Activated T-cell treated with anti-CD3 and anti-CD28 coated beads, Interleukin-2, amount 50 U/mL, for 4 hours (primary cell): ENCODE measurements at regions not wholly inside any gene's neighbourhood (a gene's known extent, or its start where the extent isn't known, plus 50 kb on each side); places are given as distances from the start of the nearest gene placed in this dataset.
A peak's percentile ranks its signal among the peaks of the same experiment; 100 is the strongest.
"Not testable (repeated sequence)": the region's sequence is repeated elsewhere in the genome, so short reads cannot be mapped to it uniquely, and the experiment has no call there.

ENCODE experiments used
- ATAC-seq, 2 donors: fragments of 200-7000 bp; cut with Tn5 transposase; one replicate each; pipeline ENCODE4 v1.10.0; 2021
- DNase-seq: peaks from one replicate; pipeline ENCODE4 v3.0.0-alpha.2; 2020
- H3K27me3 Mint-ChIP-seq: one replicate; pipeline ENCODE4 v1.8.0; 2021; ENCODE audit warnings: low read depth, mixed read lengths
- H3K36me3 Mint-ChIP-seq: one replicate; pipeline ENCODE4 v1.8.0; 2022; ENCODE audit warnings: mixed read lengths; ENCODE audit not compliant: insufficient read depth
- H3K4me1 Mint-ChIP-seq: one replicate; pipeline ENCODE4 v1.8.0; 2021; ENCODE audit warnings: low read depth, mixed read lengths
- H3K4me3 Mint-ChIP-seq: one replicate; pipeline ENCODE4 v1.8.0; 2021; ENCODE audit warnings: mild to moderate bottlenecking, moderate library complexity, mixed read lengths
- H3K9me3 Mint-ChIP-seq: one replicate; pipeline ENCODE4 v1.8.0; 2021; ENCODE audit warnings: mixed read lengths

GRCh38 chr6:25207453-25208155 is 71.6 kb upstream of the CARMIL1 start:
- H3K9me3 Mint-ChIP-seq = peaks cover 24% of the 10 kb centered on the region
- H3K4me3 Mint-ChIP-seq, H3K4me1 Mint-ChIP-seq, DNase-seq, H3K36me3 Mint-ChIP-seq, ATAC-seq: not testable (repeated sequence)
- H3K27me3 Mint-ChIP-seq = peaks cover 11% of the 10 kb centered on the region

GRCh38 chr6:25215881-25216280 is 63.3 kb upstream of the CARMIL1 start:
- H3K27me3 Mint-ChIP-seq = peaks cover 5% of the 10 kb centered on the region
- no peak overlapping the region for H3K4me3 Mint-ChIP-seq
- H3K9me3 Mint-ChIP-seq = peaks cover 3% of the 10 kb centered on the region
- no peaks in the 10 kb centered on the region for H3K36me3 Mint-ChIP-seq
- no peak for DNase-seq
- ATAC-seq = no peak
- H3K4me1 Mint-ChIP-seq = no peaks in the 10 kb centered on the region

DNA sequence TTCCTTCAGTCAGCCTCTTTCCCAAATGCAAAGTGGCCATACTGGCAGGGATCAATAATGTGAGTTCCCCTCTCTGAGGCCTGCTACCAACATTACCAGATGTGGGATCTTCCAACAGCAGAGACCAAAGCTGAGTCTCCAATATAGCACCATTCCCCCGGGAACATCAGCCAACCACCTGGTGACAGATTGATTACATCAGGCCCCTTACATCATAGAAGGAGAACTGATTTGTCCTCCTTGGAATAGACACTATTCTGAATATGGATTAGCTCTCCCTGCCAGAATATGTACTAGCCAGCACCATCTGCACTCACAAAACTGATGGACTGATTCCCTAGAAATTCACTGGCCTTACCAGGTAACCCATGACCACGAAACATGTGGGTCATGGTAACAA is 61.9 kb upstream of the CARMIL1 start:
- ATAC-seq = no peak
- H3K27me3 Mint-ChIP-seq = peaks cover 2% of the 10 kb centered on the region
- H3K4me3 Mint-ChIP-seq = no peak overlapping the region
- no peaks in the 10 kb centered on the region for H3K36me3 Mint-ChIP-seq
- no peak for DNase-seq
- no peaks in the 10 kb centered on the region for H3K9me3 Mint-ChIP-seq
- no peaks in the 10 kb centered on the region for H3K4me1 Mint-ChIP-seq

DNA sequence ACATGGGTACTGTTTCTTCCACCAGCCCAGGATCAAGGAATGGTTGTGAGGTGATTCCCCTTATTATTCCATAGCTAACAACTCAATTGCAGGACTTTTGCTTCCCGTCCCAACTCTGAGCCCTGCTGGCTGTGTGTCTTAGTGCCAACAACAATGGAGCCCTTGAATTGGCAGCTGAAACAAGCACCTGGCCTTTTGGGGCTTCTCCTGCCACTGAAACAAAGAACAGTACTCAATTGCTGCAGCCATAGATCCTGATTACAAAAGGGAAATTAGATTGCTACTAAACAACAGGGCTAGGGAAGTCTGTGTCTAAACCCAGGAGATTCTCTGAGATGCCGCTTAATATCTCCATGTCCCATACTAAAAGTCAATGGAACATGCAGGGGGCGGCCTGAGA is 61.3 kb upstream of the CARMIL1 start:
- ATAC-seq = no peak
- Mint-ChIP-seq H3K9me3 (no peaks in the 10 kb centered on the region), H3K4me3 (no peak overlapping the region), H3K4me1 (no peaks in the 10 kb centered on the region), H3K27me3 (peaks cover 2% of the 10 kb centered on the region), H3K36me3 (no peaks in the 10 kb centered on the region)
- DNase-seq = no peak

DNA sequence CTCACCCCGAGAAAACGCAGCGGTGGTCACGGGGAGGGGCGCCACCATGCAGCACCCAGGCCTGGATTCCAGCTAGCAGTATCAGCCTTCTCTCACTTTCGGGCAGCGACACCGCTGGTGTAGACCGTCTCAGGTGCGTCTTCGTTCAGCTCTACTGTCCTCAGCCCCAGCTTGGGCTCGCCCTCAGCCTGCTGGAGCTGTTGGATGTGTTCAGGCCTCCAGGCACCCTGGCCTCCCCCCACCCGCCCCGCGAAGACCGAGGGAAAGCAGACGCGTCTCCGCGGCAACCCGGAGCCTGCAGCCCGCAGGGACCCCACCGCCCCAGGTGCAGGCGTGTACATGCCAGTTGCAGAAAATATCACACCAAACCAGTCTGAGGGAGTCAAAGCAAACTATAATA is 60.8 kb upstream of the CARMIL1 start:
- no peak for ATAC-seq
- Mint-ChIP-seq H3K4me3 (no peak overlapping the region), H3K4me1 (no peaks in the 10 kb centered on the region), H3K36me3 (no peaks in the 10 kb centered on the region), H3K27me3 (peaks cover 2% of the 10 kb centered on the region), H3K9me3 (no peaks in the 10 kb centered on the region)
- no peak for DNase-seq

DNA sequence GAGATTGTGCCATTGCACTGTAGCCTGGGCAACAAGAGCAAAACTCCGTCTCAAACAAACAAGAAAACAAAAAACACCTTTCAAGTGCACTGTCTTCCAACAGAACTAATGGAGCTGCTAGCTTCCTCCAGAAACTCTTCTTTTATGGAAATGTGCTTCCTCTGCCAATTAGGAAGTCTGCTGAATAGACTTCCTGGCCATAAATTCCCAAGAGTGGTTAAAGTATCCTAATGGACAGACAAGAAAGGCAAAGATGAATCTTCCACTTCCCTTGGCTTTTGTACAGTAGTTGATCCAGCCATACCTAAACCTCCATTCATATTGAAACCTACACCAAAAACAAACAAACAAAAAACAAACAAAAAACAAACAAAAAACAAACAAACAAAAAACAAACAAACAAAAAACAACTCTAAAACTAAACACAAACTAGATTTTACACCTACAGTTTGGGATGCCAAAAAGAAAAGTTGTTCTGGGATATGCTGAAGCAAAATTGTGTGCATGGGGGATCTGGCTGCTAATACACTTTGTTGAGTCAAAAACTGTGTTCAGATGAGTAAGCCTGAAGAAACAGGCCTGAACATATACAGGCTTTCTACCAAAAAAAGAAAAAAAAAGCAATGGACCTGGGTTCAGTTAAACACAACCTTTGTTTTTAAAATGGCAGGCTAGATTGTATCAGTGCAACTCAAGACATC is 59.8 kb upstream of the CARMIL1 start:
- Mint-ChIP-seq H3K9me3 (no peaks in the 10 kb centered on the region), H3K36me3 (no peaks in the 10 kb centered on the region), H3K4me1 (peaks cover 7% of the 10 kb centered on the region), H3K27me3 (peaks cover 7% of the 10 kb centered on the region), H3K4me3 (no peak overlapping the region)
- no peak for ATAC-seq
- DNase-seq = no peak

DNA sequence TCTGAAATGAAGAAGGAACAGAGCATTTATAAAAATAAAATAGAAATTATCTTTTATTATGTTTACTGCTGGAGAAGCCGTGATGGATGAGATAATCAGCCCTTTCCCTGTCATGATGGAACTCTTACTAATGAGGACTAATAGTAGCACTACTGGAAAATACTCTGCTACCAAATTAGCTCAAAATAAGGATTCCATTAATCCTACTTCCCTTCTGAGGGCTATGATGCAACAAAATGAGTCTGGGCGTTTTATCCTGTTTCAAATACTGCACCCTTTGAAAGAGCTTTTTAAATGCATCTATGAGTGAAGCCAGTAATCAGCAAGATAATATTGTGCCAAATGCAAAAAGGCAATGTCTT is 59.3 kb upstream of the CARMIL1 start:
- no peaks in the 10 kb centered on the region for H3K9me3 Mint-ChIP-seq
- ATAC-seq (no peak), DNase-seq (no peak)
- H3K36me3 Mint-ChIP-seq = no peaks in the 10 kb centered on the region
- H3K27me3 Mint-ChIP-seq = peaks cover 7% of the 10 kb centered on the region
- peaks cover 7% of the 10 kb centered on the region for H3K4me1 Mint-ChIP-seq
- no peak overlapping the region for H3K4me3 Mint-ChIP-seq

DNA sequence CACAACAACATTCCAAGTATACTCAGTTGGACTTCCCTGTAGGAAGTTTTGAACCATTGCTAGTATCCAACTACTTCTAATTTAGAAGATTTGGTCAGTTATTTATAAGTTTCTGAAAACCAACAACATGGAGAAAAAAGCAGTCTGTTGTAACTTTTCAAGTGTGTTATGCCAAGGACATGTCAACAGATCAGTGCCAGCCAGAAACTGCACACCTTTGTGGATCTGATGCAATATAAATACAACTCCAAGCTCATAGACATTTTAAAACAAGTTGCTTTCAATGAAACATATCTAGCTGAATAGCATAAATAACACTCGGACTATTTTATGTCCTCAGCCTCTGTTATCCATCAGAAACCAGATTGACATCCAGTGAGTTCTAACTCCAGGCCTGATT is 58.3 kb upstream of the CARMIL1 start:
- peaks cover 7% of the 10 kb centered on the region for H3K4me1 Mint-ChIP-seq
- H3K27me3 Mint-ChIP-seq = peaks cover 6% of the 10 kb centered on the region
- H3K4me3 Mint-ChIP-seq = no peak overlapping the region
- H3K36me3 Mint-ChIP-seq = no peaks in the 10 kb centered on the region
- H3K9me3 Mint-ChIP-seq = no peaks in the 10 kb centered on the region
- ATAC-seq (no peak), DNase-seq (no peak)

GRCh38 chr6:25222006-25222678 is 57.0 kb upstream of the CARMIL1 start:
- Mint-ChIP-seq H3K36me3 (no peaks in the 10 kb centered on the region), H3K4me1 (peaks cover 7% of the 10 kb centered on the region), H3K9me3 (no peaks in the 10 kb centered on the region), H3K4me3 (no peak overlapping the region), H3K27me3 (peaks cover 6% of the 10 kb centered on the region)
- DNase-seq = no peak
- no peak for ATAC-seq

GRCh38 chr6:25223490-25223991 is 55.6 kb upstream of the CARMIL1 start:
- peak; percentile 63 for DNase-seq
- Mint-ChIP-seq H3K27me3 (peaks cover 6% of the 10 kb centered on the region), H3K4me3 (peak overlapping the region; percentile 39), H3K9me3 (no peaks in the 10 kb centered on the region), H3K36me3 (no peaks in the 10 kb centered on the region), H3K4me1 (peaks cover 7% of the 10 kb centered on the region)
- peak; percentile 43 to 57 for ATAC-seq

- H3K4me3 Mint-ChIP-seq = peak overlapping the region; percentile 39
- H3K27me3 Mint-ChIP-seq = peaks cover 6% of the 10 kb centered on the region
- ATAC-seq (no peak), DNase-seq (no peak)
- H3K4me1 Mint-ChIP-seq = peaks cover 7% of the 10 kb centered on the region
- H3K36me3 Mint-ChIP-seq = no peaks in the 10 kb centered on the region
- no peaks in the 10 kb centered on the region for H3K9me3 Mint-ChIP-seq
Observed at GRCh38 chr6:25224242-25224641, 54.9 kb upstream of the CARMIL1 start.

GRCh38 chr6:25227854-25228253 is 51.3 kb upstream of the CARMIL1 start:
- no peaks in the 10 kb centered on the region for H3K36me3 Mint-ChIP-seq
- DNase-seq (no peak), ATAC-seq (no peak)
- H3K9me3 Mint-ChIP-seq = no peaks in the 10 kb centered on the region
- peaks cover 7% of the 10 kb centered on the region for H3K4me1 Mint-ChIP-seq
- no peak overlapping the region for H3K4me3 Mint-ChIP-seq
- H3K27me3 Mint-ChIP-seq = peaks cover 6% of the 10 kb centered on the region
